Uterus (tissue), 2 donors: ENCODE measurements at regions not wholly inside any gene's neighbourhood (a gene's known extent, or its start where the extent isn't known, plus 50 kb on each side); places are given as distances from the start of the nearest gene placed in this dataset.

Experiments
- POLR2A ChIP-seq, 2 donors: fragments of 450-650 bp; IDR thresholded peaks; one replicate each; pipeline ENCODE4 v1.6.1; 2016; ENCODE audit warnings: antibody characterized with exemption in 2 of 2, mild to moderate bottlenecking in 1 of 2, moderate library complexity in 1 of 2
- TF ChIP-seq, protein P1 (sequence below), 4 experiments: fragments of 200-600 bp in 2 of 4; fragments of 450-650 bp in 2 of 4; sonication (generic) in 2 of 4; IDR thresholded peaks; one replicate each; pipeline ENCODE4 v1.5.1; 2016 to 2019; ENCODE audit warnings: antibody characterized with exemption in 4 of 4, mild to moderate bottlenecking in 2 of 4, moderate library complexity in 1 of 4

DNA sequence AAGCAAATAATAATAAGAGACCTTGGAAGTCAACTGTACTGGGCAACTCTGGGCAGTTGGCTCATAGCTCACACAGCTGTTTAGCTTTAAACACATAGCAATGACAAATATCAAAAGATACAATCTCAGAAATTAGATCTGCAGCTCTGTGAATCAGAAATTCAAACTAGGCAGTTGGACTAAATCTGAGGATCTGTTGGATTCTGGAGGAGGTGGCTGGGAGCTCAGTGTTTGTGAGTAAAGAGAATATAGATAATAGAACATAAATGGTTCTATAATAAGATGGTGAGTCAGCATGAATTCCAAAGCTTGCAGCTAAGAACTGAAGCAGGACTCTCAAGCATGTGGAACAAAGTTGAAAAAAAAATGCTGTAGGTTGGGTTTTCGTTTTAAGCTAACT is 1949.4 kb upstream of the SEL1L start:
- TF ChIP-seq, protein P1, sequence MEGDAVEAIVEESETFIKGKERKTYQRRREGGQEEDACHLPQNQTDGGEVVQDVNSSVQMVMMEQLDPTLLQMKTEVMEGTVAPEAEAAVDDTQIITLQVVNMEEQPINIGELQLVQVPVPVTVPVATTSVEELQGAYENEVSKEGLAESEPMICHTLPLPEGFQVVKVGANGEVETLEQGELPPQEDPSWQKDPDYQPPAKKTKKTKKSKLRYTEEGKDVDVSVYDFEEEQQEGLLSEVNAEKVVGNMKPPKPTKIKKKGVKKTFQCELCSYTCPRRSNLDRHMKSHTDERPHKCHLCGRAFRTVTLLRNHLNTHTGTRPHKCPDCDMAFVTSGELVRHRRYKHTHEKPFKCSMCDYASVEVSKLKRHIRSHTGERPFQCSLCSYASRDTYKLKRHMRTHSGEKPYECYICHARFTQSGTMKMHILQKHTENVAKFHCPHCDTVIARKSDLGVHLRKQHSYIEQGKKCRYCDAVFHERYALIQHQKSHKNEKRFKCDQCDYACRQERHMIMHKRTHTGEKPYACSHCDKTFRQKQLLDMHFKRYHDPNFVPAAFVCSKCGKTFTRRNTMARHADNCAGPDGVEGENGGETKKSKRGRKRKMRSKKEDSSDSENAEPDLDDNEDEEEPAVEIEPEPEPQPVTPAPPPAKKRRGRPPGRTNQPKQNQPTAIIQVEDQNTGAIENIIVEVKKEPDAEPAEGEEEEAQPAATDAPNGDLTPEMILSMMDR (IDR thresholded peaks at IDR 0.05) = no peak
- TF ChIP-seq POLR2A (IDR thresholded peaks at IDR 0.05) = no peak
